GM23248 (cell line): ENCODE measurements at regions not wholly inside any gene's neighbourhood (a gene's known extent, or its start where the extent isn't known, plus 50 kb on each side); places are given as distances from the start of the nearest gene placed in this dataset.

ENCODE experiments used
- DNase-seq: peaks from one replicate; pipeline ENCODE4 v3.0.0-alpha.2; 2015
- H2AFZ ChIP-seq: fragments of 200-600 bp; sonication (generic); 2 replicates; pipeline ENCODE4 v1.6.1; 2016; ENCODE audit warnings: antibody characterized with exemption
- H3F3A ChIP-seq: fragments of 200-600 bp; sonication (generic); 2 replicates; pipeline ENCODE4 v1.6.1; 2016; ENCODE audit warnings: mild to moderate bottlenecking, antibody characterized with exemption, mixed run types; ENCODE audit not compliant: insufficient read depth
- H3K27ac ChIP-seq: fragments of 200-600 bp; sonication (generic); 2 replicates; pipeline ENCODE4 v1.5.1; 2016; ENCODE audit warnings: mild to moderate bottlenecking
- H3K27me3 ChIP-seq: fragments of 200-600 bp; sonication (generic); replicated peaks from 2 replicates; pipeline ENCODE4 v1.6.1; 2016; ENCODE audit warnings: mild to moderate bottlenecking; ENCODE audit not compliant: insufficient read depth
- H3K36me3 ChIP-seq: fragments of 200-600 bp; sonication (generic); 2 replicates; pipeline ENCODE4 v1.6.1; 2016; ENCODE audit warnings: low read depth, mild to moderate bottlenecking
- H3K4me1 ChIP-seq: fragments of 200-600 bp; sonication (generic); 2 replicates; pipeline ENCODE4 v1.6.1; 2016; ENCODE audit warnings: mild to moderate bottlenecking; ENCODE audit not compliant: insufficient read depth
- H3K4me2 ChIP-seq: fragments of 200-600 bp; sonication (generic); one replicate; pipeline ENCODE4 v1.6.1; 2016; ENCODE audit warnings: mild to moderate bottlenecking; ENCODE audit not compliant: unreplicated experiment
- H3K4me3 ChIP-seq: fragments of 200-600 bp; sonication (generic); 2 replicates; pipeline ENCODE4 v1.5.1; 2016; ENCODE audit warnings: mild to moderate bottlenecking
- H3K79me2 ChIP-seq: fragments of 200-600 bp; sonication (generic); 2 replicates; pipeline ENCODE4 v1.6.1; 2016; ENCODE audit warnings: mild to moderate bottlenecking; ENCODE audit not compliant: insufficient read depth
- H3K9ac ChIP-seq: fragments of 200-600 bp; sonication (generic); 2 replicates; pipeline ENCODE4 v1.6.1; 2016; ENCODE audit warnings: mild to moderate bottlenecking
- H3K9me2 ChIP-seq: fragments of 200-600 bp; sonication (generic); 2 replicates; pipeline ENCODE4 v1.6.1; 2016; ENCODE audit warnings: mixed run types, mild to moderate bottlenecking, moderate library complexity; ENCODE audit not compliant: insufficient read depth
- H3K9me3 ChIP-seq: fragments of 200-600 bp; sonication (generic); one replicate; pipeline ENCODE4 v1.6.1; 2017; ENCODE audit warnings: low read depth
- H4K20me1 ChIP-seq: fragments of 200-600 bp; sonication (generic); 2 replicates; pipeline ENCODE4 v1.6.0; 2016; ENCODE audit not compliant: insufficient read depth
- EZH2 ChIP-seq: fragments of 200-600 bp; sonication (generic); IDR thresholded peaks from 2 replicates; pipeline ENCODE4 v1.6.1; 2018; ENCODE audit warnings: antibody characterized with exemption, mild to moderate bottlenecking; ENCODE audit not compliant: insufficient read depth, poor library complexity, severe bottlenecking
- EZH2phosphoT487 ChIP-seq: fragments of 200-600 bp; sonication (generic); IDR thresholded peaks from 2 replicates; pipeline ENCODE4 v1.6.1; 2018; ENCODE audit warnings: antibody characterized with exemption, moderate library complexity, mild to moderate bottlenecking, low read depth; ENCODE audit not compliant: insufficient read depth
- WGBS, 2 experiments: methylation state at CpG; one replicate each; pipeline ENCODE4 v1.1.6; 2015 to 2017; ENCODE audit warnings: low lambda C conversion rate in 2 of 2, low coverage in 1 of 2; ENCODE audit errors: missing lambda C conversion rate in 2 of 2; 5-methylcytosine and 5-hydroxymethylcytosine counted together
- in situ Hi-C: fragments of 300-500 bp; cut with MboI; formaldehyde crosslinking; loops from 2 replicates; pipeline ENCODE4 v1.15.0; 2020

DNA sequence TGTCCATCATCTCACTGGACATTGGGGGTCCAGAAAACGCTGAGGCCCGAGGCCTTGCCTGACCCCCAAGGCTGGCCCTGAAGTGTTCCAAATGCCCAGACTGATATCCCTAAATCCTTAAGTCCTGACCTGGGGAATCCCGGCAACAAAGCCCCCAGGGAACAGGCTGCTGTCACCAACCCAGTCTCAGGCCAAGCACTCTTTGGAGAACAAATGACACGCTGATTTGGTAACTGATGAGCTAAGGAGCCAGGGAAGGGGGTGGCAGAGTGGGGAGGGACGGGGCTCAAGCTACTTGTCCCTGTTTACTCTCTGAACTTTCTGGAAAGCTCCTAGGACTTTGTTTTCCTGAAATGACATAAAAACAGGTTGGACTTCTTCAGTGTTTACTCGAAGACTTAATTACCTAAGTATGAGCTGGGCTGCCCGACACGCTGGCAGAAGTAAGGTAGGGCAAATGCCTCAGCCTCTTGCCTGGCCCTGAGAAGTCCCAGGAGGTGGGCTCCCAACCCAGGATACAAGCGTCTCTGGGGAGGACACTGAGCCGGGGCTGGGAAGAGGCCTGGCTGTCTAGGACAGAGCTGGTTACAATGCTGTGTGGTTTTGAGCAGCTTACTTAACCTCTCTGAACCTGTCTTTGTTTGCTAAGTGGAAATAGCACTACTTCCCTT lies 105.5 kb upstream of the GLI2 start:
- Histone ChIP-seq H3K9me2 (no peaks in the 10 kb centered on the region), H3K27ac (no peak overlapping the region), H3K9ac (no peak overlapping the region), H4K20me1 (no peaks in the 10 kb centered on the region), H3K9me3 (no peaks in the 10 kb centered on the region), H3K4me2 (no peak overlapping the region), H2AFZ (no peak overlapping the region), H3K4me3 (no peak overlapping the region), H3K4me1 (no peaks in the 10 kb centered on the region), H3K36me3 (no peaks in the 10 kb centered on the region), H3F3A (no peaks in the 10 kb centered on the region), H3K79me2 (no peaks in the 10 kb centered on the region), H3K27me3 (peaks cover 31% of the 10 kb centered on the region)
- no peak for DNase-seq
- in situ Hi-C loops, result no loop called here
- WGBS, 2 experiments, result 37 to 41% methylated on average over 10 of the region's 10 CpGs
- TF ChIP-seq EZH2phosphoT487 (no peak), EZH2 (no peak)

DNA sequence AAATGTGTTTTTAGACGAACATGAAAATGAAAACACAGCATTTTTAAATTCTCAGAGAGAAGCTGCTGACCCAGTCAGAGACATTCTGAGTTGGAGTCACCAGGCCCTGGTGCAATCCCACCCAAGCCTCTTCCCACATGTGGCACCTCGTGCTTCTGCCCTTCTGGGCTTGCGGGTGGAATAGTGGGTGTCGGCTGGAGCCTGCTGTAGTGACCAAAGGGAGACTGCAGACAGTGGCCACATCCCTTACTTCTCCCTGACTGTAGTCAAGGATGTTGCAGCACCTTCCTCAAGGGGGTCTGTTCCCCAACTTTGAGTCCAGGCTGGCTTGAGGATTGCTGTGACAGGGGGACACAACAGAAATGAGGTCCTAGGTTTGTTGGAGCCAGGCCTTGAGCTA lies 104.4 kb upstream of the GLI2 start:
- Histone ChIP-seq H3K27me3 (peaks cover 37% of the 10 kb centered on the region), H3K4me3 (no peak overlapping the region), H3K9ac (no peak overlapping the region), H3K36me3 (no peaks in the 10 kb centered on the region), H3K4me1 (no peaks in the 10 kb centered on the region), H4K20me1 (no peaks in the 10 kb centered on the region), H3K9me3 (no peaks in the 10 kb centered on the region), H3K79me2 (no peaks in the 10 kb centered on the region), H3F3A (no peaks in the 10 kb centered on the region), H3K4me2 (no peak overlapping the region), H3K9me2 (no peaks in the 10 kb centered on the region), H3K27ac (no peak overlapping the region), H2AFZ (no peak overlapping the region)
- in situ Hi-C loops, result no loop called here
- WGBS, 2 experiments, result 63 to 67% methylated on average over 4 of the region's 4 CpGs
- no peak for DNase-seq
- TF ChIP-seq EZH2phosphoT487 (no peak), EZH2 (no peak)

DNA sequence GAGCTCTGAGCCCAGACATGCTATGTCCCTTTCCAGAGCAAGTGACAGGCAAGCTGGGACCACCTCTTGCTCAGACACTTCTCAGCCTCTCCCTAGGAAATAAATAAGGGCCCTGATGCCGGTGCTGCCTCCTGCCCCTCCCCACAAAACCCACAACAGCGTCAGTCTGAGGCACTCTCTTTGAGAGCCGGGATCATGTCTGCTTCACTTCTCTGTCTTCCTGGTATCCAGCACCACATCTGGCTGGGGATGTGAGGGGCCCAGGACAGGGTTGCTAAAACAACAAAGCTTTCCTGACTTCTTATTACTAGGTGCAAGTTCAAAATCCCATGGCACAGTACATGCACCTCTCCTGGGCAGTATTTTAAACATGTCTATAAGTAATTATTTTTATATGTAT lies 103.9 kb upstream of the GLI2 start:
- H3F3A ChIP-seq, result no peaks in the 10 kb centered on the region
- no peaks in the 10 kb centered on the region for H3K9me3 ChIP-seq
- H2AFZ ChIP-seq, result no peak overlapping the region
- no peak overlapping the region for H3K27ac ChIP-seq
- H3K27me3 ChIP-seq, result peaks cover 42% of the 10 kb centered on the region
- no peaks in the 10 kb centered on the region for H3K79me2 ChIP-seq
- TF ChIP-seq EZH2phosphoT487 (no peak), EZH2 (no peak)
- 45 to 59% methylated on average over 3 of the region's 3 CpGs for whole genome bisulfite sequencing, 2 experiments
- H3K9ac ChIP-seq, result no peak overlapping the region
- no peaks in the 10 kb centered on the region for H3K36me3 ChIP-seq
- no peaks in the 10 kb centered on the region for H3K4me1 ChIP-seq
- H3K4me3 ChIP-seq, result no peak overlapping the region
- in situ Hi-C loops, result no loop called here
- H4K20me1 ChIP-seq, result no peaks in the 10 kb centered on the region
- H3K4me2 ChIP-seq, result no peak overlapping the region
- H3K9me2 ChIP-seq, result no peaks in the 10 kb centered on the region
- DNase-seq, result no peak

- peaks cover 43% of the 10 kb centered on the region for H3K27me3 ChIP-seq
- no peak overlapping the region for H3K4me2 ChIP-seq
- DNase-seq, result no peak
- TF ChIP-seq EZH2phosphoT487 (no peak), EZH2 (no peak)
- no peaks in the 10 kb centered on the region for H3F3A ChIP-seq
- H2AFZ ChIP-seq, result no peak overlapping the region
- no peaks in the 10 kb centered on the region for H3K9me3 ChIP-seq
- H3K4me1 ChIP-seq, result no peaks in the 10 kb centered on the region
- H3K9ac ChIP-seq, result no peak overlapping the region
- H3K36me3 ChIP-seq, result no peaks in the 10 kb centered on the region
- WGBS, 2 experiments, result 55 to 68% methylated on average over 14 to 16 of the region's 17 CpGs
- no peaks in the 10 kb centered on the region for H3K9me2 ChIP-seq
- no peaks in the 10 kb centered on the region for H3K79me2 ChIP-seq
- no peak overlapping the region for H3K27ac ChIP-seq
- no peaks in the 10 kb centered on the region for H4K20me1 ChIP-seq
- H3K4me3 ChIP-seq, result no peak overlapping the region
- in situ Hi-C loops, result no loop called here
These were observed 102.6 kb upstream of the GLI2 start for GRCh38 chr2:120632796-120633646.
